ENCODE measurements at regions not wholly inside any gene's neighbourhood (a gene's known extent, or its start where the extent isn't known, plus 50 kb on each side); places are given as distances from the start of the nearest gene placed in this dataset.
"Not testable (repeated sequence)": the region's sequence is repeated elsewhere in the genome, so short reads cannot be mapped to it uniquely, and the experiment has no call there.

GRCh38 chr7:55261386-55261770, 103.8 kb upstream of the LANCL2 start:
- H3K4me2 ChIP-seq, result no peak overlapping the region
- Mint-ChIP-seq H3K4me1 (no peaks in the 10 kb centered on the region), H3K9me3 (no peaks in the 10 kb centered on the region), H3K36me3 (ENCODE audit: low read depth) (no peaks in the 10 kb centered on the region), H3K27me3 (ENCODE audit: insufficient read depth, low read depth, poor library complexity) (peaks cover 3% of the 10 kb centered on the region), H3K27ac (no peak overlapping the region), H3K4me3 (no peak overlapping the region)
- no peaks in the 10 kb centered on the region for H3K4me1 ChIP-seq (ENCODE audit: insufficient read depth)
- peaks cover 14% of the 10 kb centered on the region; the same call in 1 of the 2 replicates for H3K9me2 ChIP-seq (ENCODE audit: insufficient read depth)
- H2AFZ ChIP-seq, result no peak overlapping the region
- TF ChIP-seq ETS1 (IDR thresholded peaks at IDR 0.05) (no peak), POLR2AphosphoS5 (IDR thresholded peaks at IDR 0.05; ENCODE audit: low read depth) (no peak), EZH2phosphoT487 (IDR thresholded peaks at IDR 0.05; ENCODE audit: unreplicated experiment) (no peak), ZNF462 (CRISPR knock-in tag; IDR thresholded peaks at IDR 0.05) (no peak), CTCF (conservative IDR thresholded peaks at IDR 0.05; ENCODE audit: low read depth in 2 of 2) (no peak), JUNB (IDR thresholded peaks at IDR 0.05; ENCODE audit: unreplicated experiment) (no peak), EZH2 (IDR thresholded peaks at IDR 0.05; ENCODE audit: low read depth, unreplicated experiment) (no peak)
- no peaks in the 10 kb centered on the region for H4K20me1 ChIP-seq (replicated peaks; ENCODE audit: insufficient read depth)
- no peak overlapping the region for H3K27ac ChIP-seq (ENCODE audit: low read depth)
- DNase-seq (ENCODE audit: low spot score), result no peak
- peaks cover 5% of the 10 kb centered on the region for H3K27me3 ChIP-seq (ENCODE audit: insufficient read depth)
- no peak overlapping the region for H3K4me3 ChIP-seq
- no peaks in the 10 kb centered on the region for H3K79me2 ChIP-seq (replicated peaks; ENCODE audit: insufficient read depth)
- ATAC-seq, result no peak
- H3F3A ChIP-seq (replicated peaks; ENCODE audit: low read depth), result no peaks in the 10 kb centered on the region
- H3K36me3 ChIP-seq (ENCODE audit: insufficient read depth), result no peaks in the 10 kb centered on the region

- not testable (repeated sequence) for H4K20me1 ChIP-seq (replicated peaks; ENCODE audit: insufficient read depth); H2AFZ ChIP-seq; H3K4me3 ChIP-seq; H3K79me2 ChIP-seq (replicated peaks; ENCODE audit: insufficient read depth); H3K4me2 ChIP-seq; H3K27ac ChIP-seq (ENCODE audit: low read depth); ATAC-seq; H3K27me3 Mint-ChIP-seq (ENCODE audit: insufficient read depth, low read depth, poor library complexity); H3F3A ChIP-seq (replicated peaks; ENCODE audit: low read depth); H3K36me3 Mint-ChIP-seq (ENCODE audit: low read depth); H3K36me3 ChIP-seq (ENCODE audit: insufficient read depth); H3K4me3 Mint-ChIP-seq; H3K4me1 ChIP-seq (ENCODE audit: insufficient read depth); H3K4me1 Mint-ChIP-seq; H3K27ac Mint-ChIP-seq; H3K27me3 ChIP-seq (ENCODE audit: insufficient read depth); DNase-seq (ENCODE audit: low spot score); H3K9me3 Mint-ChIP-seq
- peaks cover 16% of the 10 kb centered on the region; the same call in 1 of the 2 replicates for H3K9me2 ChIP-seq (ENCODE audit: insufficient read depth)
Measured at GRCh38 chr7:55265328-55265727, 99.8 kb upstream of the LANCL2 start.
